Endodermal cell (in vitro differentiated cells): ENCODE measurements at regions not wholly inside any gene's neighbourhood (a gene's known extent, or its start where the extent isn't known, plus 50 kb on each side); places are given as distances from the start of the nearest gene placed in this dataset.

Experiments used
- DNase-seq: peaks from one replicate; pipeline ENCODE4 v3.0.0-alpha.2; 2017
- H3K27ac ChIP-seq: 2 replicates; pipeline ENCODE4 v1.5.1; 2013; ENCODE audit warnings: mild to moderate bottlenecking, low read depth, low read length, moderate library complexity
- H3K27me3 ChIP-seq: 2 replicates; pipeline ENCODE4 v1.6.1; 2013; ENCODE audit warnings: mild to moderate bottlenecking, low read length, moderate library complexity; ENCODE audit not compliant: insufficient read depth, control insufficient read depth, poor library complexity, severe bottlenecking
- H3K36me3 ChIP-seq: 2 replicates; pipeline ENCODE4 v1.7.0; 2013; ENCODE audit warnings: mild to moderate bottlenecking, low read length, moderate library complexity; ENCODE audit not compliant: control insufficient read depth, insufficient read depth
- H3K4me1 ChIP-seq: one replicate; pipeline ENCODE4 v1.7.0; 2013; ENCODE audit warnings: low read length; ENCODE audit not compliant: control insufficient read depth, insufficient read depth
- H3K4me3 ChIP-seq: 2 replicates; pipeline ENCODE4 v1.5.1; 2013; ENCODE audit warnings: mild to moderate bottlenecking, low read length, moderate library complexity
- H3K9ac ChIP-seq: 2 replicates; pipeline ENCODE4 v1.6.1; 2013; ENCODE audit warnings: mild to moderate bottlenecking, low read length, moderate library complexity; ENCODE audit not compliant: poor library complexity, severe bottlenecking; ENCODE audit errors: extremely low read depth
- H3K9me3 ChIP-seq: 2 replicates; pipeline ENCODE4 v1.6.1; 2013; ENCODE audit warnings: mild to moderate bottlenecking, low read length, moderate library complexity; ENCODE audit not compliant: control insufficient read depth
- H3K27ac Mint-ChIP-seq: 2 replicates; pipeline ENCODE4 v1.8.0; 2020; ENCODE audit warnings: mixed read lengths
- H3K27me3 Mint-ChIP-seq: 2 replicates; pipeline ENCODE4 v1.8.0; 2021; ENCODE audit warnings: mild to moderate bottlenecking, mixed read lengths; ENCODE audit not compliant: insufficient read depth
- H3K36me3 Mint-ChIP-seq: 2 replicates; pipeline ENCODE4 v1.8.0; 2020; ENCODE audit warnings: low read depth, mixed read lengths
- H3K4me1 Mint-ChIP-seq: 2 replicates; pipeline ENCODE4 v1.8.0; 2020; ENCODE audit warnings: mixed read lengths
- H3K4me3 Mint-ChIP-seq: 2 replicates; pipeline ENCODE4 v1.8.0; 2020; ENCODE audit warnings: mild to moderate bottlenecking, moderate library complexity, mixed read lengths
- H3K9me3 Mint-ChIP-seq: 2 replicates; pipeline ENCODE4 v1.8.0; 2020; ENCODE audit warnings: mild to moderate bottlenecking, mixed read lengths
- CTCF ChIP-seq: fragments of 200-600 bp; sonication (generic); conservative IDR thresholded peaks from 2 replicates; pipeline ENCODE4 v1.5.0; 2021; ENCODE audit warnings: antibody characterized with exemption, mild to moderate bottlenecking
- WGBS, 2 experiments: methylation state at CpG; one replicate each; pipeline versions ENCODE4 v1.1.5 to v1.1.7; 2013; ENCODE audit warnings: missing lambda C conversion rate in 2 of 2, mixed read lengths in 1 of 2; ENCODE audit not compliant: insufficient coverage in 1 of 2, insufficient read length in 1 of 2; 5-methylcytosine and 5-hydroxymethylcytosine counted together

- H3K27me3 Mint-ChIP-seq: no peaks in the 10 kb centered on the region
- Histone ChIP-seq H3K9me3 (peaks cover 9% of the 10 kb centered on the region), H3K4me1 (no peaks in the 10 kb centered on the region), H3K27ac (peak overlapping the region; percentile 61), H3K4me3 (no peak overlapping the region), H3K27me3 (no peaks in the 10 kb centered on the region), H3K9ac (no peak overlapping the region), H3K36me3 (no peaks in the 10 kb centered on the region)
- 80 to 86% methylated on average over 10 to 14 of the region's 14 CpGs for WGBS, 2 experiments
- no peak for DNase-seq
- no peak overlapping the region for H3K4me3 Mint-ChIP-seq
- H3K9me3 Mint-ChIP-seq: peaks cover 7% of the 10 kb centered on the region
- no peaks in the 10 kb centered on the region for H3K36me3 Mint-ChIP-seq
- no peak for TF ChIP-seq CTCF
- no peaks in the 10 kb centered on the region for H3K4me1 Mint-ChIP-seq
- H3K27ac Mint-ChIP-seq: no peak overlapping the region
Observed at GRCh38 chr10:3516234-3516922, 268.6 kb downstream of the KLF6 start.

GRCh38 chr10:3514691-3515090, 270.3 kb downstream of the KLF6 start:
- Mint-ChIP-seq H3K27ac (no peak overlapping the region), H3K4me1 (no peaks in the 10 kb centered on the region), H3K36me3 (no peaks in the 10 kb centered on the region), H3K9me3 (peaks cover 7% of the 10 kb centered on the region), H3K4me3 (no peak overlapping the region), H3K27me3 (no peaks in the 10 kb centered on the region)
- DNase-seq: no peak
- no peaks in the 10 kb centered on the region for H3K4me1 ChIP-seq
- TF ChIP-seq CTCF: no peak
- no peak overlapping the region for H3K27ac ChIP-seq
- no peak overlapping the region for H3K4me3 ChIP-seq
- no peaks in the 10 kb centered on the region for H3K36me3 ChIP-seq
- WGBS, 2 experiments: 75 to 81% methylated on average over 4 to 7 of the region's 7 CpGs
- H3K9me3 ChIP-seq: peaks cover 9% of the 10 kb centered on the region
- no peak overlapping the region for H3K9ac ChIP-seq
- H3K27me3 ChIP-seq: no peaks in the 10 kb centered on the region

GRCh38 chr10:3512263-3512662, 272.7 kb downstream of the KLF6 start:
- Histone ChIP-seq H3K9ac (no peak overlapping the region), H3K36me3 (no peaks in the 10 kb centered on the region), H3K27ac (no peak overlapping the region), H3K4me3 (no peak overlapping the region), H3K4me1 (no peaks in the 10 kb centered on the region), H3K9me3 (peaks cover under 1% of the 10 kb centered on the region), H3K27me3 (no peaks in the 10 kb centered on the region)
- H3K4me3 Mint-ChIP-seq: no peak overlapping the region
- whole genome bisulfite sequencing, 2 experiments: 85 to 98% methylated on average over 5 to 8 of the region's 8 CpGs
- no peaks in the 10 kb centered on the region for H3K4me1 Mint-ChIP-seq
- H3K36me3 Mint-ChIP-seq: no peaks in the 10 kb centered on the region
- peak; percentile 63 for DNase-seq
- H3K27ac Mint-ChIP-seq: no peak overlapping the region
- peak; percentile 58 for TF ChIP-seq CTCF
- H3K27me3 Mint-ChIP-seq: no peaks in the 10 kb centered on the region
- no peaks in the 10 kb centered on the region for H3K9me3 Mint-ChIP-seq
